RWPE2 (cell line): ENCODE measurements at regions not wholly inside any gene's neighbourhood (a gene's known extent, or its start where the extent isn't known, plus 50 kb on each side); places are given as distances from the start of the nearest gene placed in this dataset.
A peak's percentile ranks its signal among the peaks of the same experiment; 100 is the strongest.

Experiments
- ATAC-seq: fragments of 200-7000 bp; cut with Tn5 transposase; 3 replicates; pipeline ENCODE4 v1.9.1; 2021; ENCODE audit warnings: low read depth
- DNase-seq: peaks from one replicate; pipeline ENCODE4 v3.0.0-alpha.2; 2020; ENCODE audit warnings: low spot score
- H3K27ac ChIP-seq: fragments of 450-650 bp; 2 replicates; pipeline ENCODE4 v1.5.1; 2017; ENCODE audit warnings: mild to moderate bottlenecking; ENCODE audit not compliant: poor library complexity, severe bottlenecking
- H3K27me3 ChIP-seq: fragments of 250-450 bp; sonication (Bioruptor Pico); 2 replicates; pipeline ENCODE4 v1.5.1; 2021; ENCODE audit warnings: mild to moderate bottlenecking, moderate library complexity; ENCODE audit not compliant: insufficient read depth, poor library complexity, severe bottlenecking
- H3K36me3 ChIP-seq: fragments of 250-450 bp; sonication (Bioruptor Pico); 2 replicates; pipeline ENCODE4 v1.5.1; 2020; ENCODE audit warnings: low read depth, mild to moderate bottlenecking, moderate library complexity
- H3K4me1 ChIP-seq: fragments of 250-450 bp; sonication (Bioruptor Pico); 2 replicates; pipeline ENCODE4 v1.5.1; 2021; ENCODE audit warnings: mild to moderate bottlenecking, moderate library complexity; ENCODE audit not compliant: insufficient read depth, poor library complexity, severe bottlenecking
- H3K4me3 ChIP-seq: fragments of 250-450 bp; sonication (Bioruptor Pico); 2 replicates; pipeline ENCODE4 v1.5.1; 2021; ENCODE audit warnings: mild to moderate bottlenecking, moderate library complexity; ENCODE audit not compliant: severe bottlenecking
- H3K9me3 ChIP-seq: fragments of 250-450 bp; sonication (Bioruptor Pico); 2 replicates; pipeline ENCODE4 v1.5.1; 2021; ENCODE audit warnings: mild to moderate bottlenecking, moderate library complexity; ENCODE audit not compliant: severe bottlenecking
- TF ChIP-seq, protein P1 (sequence below): fragments of 450-650 bp; IDR thresholded peaks from one replicate; pipeline ENCODE4 v1.5.1; 2017; ENCODE audit warnings: mild to moderate bottlenecking, moderate library complexity; ENCODE audit not compliant: poor library complexity, severe bottlenecking

GRCh38 chr15:66859688-66860253 lies 157.7 kb downstream of the SMAD6 start:
- no peak overlapping the region for H3K4me3 ChIP-seq
- H3K9me3 ChIP-seq = no peaks in the 10 kb centered on the region
- ATAC-seq (no peak), DNase-seq (peak; percentile 42)
- peaks cover 3% of the 10 kb centered on the region for H3K4me1 ChIP-seq
- no peaks in the 10 kb centered on the region for H3K27me3 ChIP-seq
- TF ChIP-seq, protein P1, sequence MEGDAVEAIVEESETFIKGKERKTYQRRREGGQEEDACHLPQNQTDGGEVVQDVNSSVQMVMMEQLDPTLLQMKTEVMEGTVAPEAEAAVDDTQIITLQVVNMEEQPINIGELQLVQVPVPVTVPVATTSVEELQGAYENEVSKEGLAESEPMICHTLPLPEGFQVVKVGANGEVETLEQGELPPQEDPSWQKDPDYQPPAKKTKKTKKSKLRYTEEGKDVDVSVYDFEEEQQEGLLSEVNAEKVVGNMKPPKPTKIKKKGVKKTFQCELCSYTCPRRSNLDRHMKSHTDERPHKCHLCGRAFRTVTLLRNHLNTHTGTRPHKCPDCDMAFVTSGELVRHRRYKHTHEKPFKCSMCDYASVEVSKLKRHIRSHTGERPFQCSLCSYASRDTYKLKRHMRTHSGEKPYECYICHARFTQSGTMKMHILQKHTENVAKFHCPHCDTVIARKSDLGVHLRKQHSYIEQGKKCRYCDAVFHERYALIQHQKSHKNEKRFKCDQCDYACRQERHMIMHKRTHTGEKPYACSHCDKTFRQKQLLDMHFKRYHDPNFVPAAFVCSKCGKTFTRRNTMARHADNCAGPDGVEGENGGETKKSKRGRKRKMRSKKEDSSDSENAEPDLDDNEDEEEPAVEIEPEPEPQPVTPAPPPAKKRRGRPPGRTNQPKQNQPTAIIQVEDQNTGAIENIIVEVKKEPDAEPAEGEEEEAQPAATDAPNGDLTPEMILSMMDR = no peak
- H3K27ac ChIP-seq = no peak overlapping the region
- no peaks in the 10 kb centered on the region for H3K36me3 ChIP-seq

GRCh38 chr15:66860844-66861243 lies 158.8 kb downstream of the SMAD6 start:
- DNase-seq (peak; percentile 47), ATAC-seq (no peak)
- TF ChIP-seq, protein P1 = no peak
- no peaks in the 10 kb centered on the region for H3K36me3 ChIP-seq
- H3K4me1 ChIP-seq = peaks cover 3% of the 10 kb centered on the region
- H3K27me3 ChIP-seq = no peaks in the 10 kb centered on the region
- H3K4me3 ChIP-seq = no peak overlapping the region
- H3K9me3 ChIP-seq = no peaks in the 10 kb centered on the region
- no peak overlapping the region for H3K27ac ChIP-seq

DNA sequence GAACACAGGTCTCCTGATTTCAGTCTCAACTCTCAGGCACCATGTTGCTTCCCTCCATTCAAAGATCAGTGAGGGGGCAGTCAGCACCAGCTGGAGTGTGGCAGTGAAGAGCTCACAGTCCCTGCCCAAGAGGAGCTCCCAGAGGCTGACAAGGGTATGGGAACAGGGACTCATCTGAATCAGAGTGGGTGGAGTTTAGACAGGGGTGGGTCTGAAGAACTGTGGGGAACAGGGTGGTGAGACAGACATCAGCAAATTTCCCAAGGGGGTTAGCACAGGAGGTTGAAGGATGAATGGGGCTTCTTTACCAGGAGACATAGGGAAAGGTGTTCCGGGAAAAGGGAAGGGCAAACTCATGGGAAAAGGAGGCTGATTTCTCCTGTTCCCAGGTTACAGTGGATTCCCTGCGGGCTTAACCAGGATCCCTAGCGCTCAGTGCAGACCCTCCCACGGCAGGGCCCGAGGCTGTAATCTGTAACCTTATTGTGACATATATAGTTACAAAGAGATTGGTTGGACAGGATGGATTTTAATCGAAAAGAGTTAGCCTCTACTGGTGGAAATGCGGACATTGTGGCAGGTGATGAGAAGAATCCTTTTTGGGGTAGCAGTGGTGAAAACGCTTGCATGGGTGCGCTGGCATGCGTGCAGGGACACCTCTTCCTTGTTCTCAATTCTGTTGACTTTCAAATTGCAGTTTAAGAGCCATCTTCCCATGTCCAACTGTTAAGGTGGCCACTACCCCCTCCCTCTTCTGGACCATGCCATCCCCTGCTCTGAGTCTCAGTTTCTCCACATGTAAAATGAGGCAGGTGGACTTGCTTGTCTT lies 160.3 kb downstream of the SMAD6 start:
- TF ChIP-seq, protein P1 = no peak
- peak; percentile 31 for DNase-seq

DNA sequence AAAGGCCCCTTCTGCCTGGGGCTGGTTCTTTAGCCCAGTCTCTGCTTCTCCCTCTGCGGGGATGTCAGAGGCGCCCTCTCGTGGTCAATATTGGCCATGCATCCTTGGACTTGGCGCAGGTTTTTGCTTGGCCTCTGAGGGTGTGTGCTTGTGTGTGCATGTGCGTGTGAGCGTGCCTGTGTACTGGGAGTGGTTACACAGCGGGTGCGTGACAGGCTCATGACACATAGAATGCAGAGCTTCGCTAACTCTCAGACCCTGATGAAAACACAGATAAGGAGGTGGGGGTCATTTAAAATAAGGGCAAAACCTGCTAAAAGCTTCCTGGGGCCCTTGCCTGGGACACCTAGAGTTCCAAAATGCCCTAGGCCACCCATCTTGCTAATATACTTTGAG lies 160.9 kb downstream of the SMAD6 start:
- peak; percentile 87 for DNase-seq
- no peaks in the 10 kb centered on the region for H3K36me3 ChIP-seq
- H3K27ac ChIP-seq = no peak overlapping the region
- TF ChIP-seq, protein P1 = peak; percentile 99
- no peak overlapping the region for H3K4me3 ChIP-seq
- no peaks in the 10 kb centered on the region for H3K9me3 ChIP-seq
- peaks cover 3% of the 10 kb centered on the region for H3K4me1 ChIP-seq
- no peaks in the 10 kb centered on the region for H3K27me3 ChIP-seq
- ATAC-seq = peak; percentile 83

More for the DNA sequence above, 160.3 kb downstream of the SMAD6 start:
- H3K9me3 ChIP-seq = no peaks in the 10 kb centered on the region
- ATAC-seq = peak; percentile 45; the same call in 2 of the 3 replicates
- H3K4me1 ChIP-seq = peaks cover 3% of the 10 kb centered on the region
- H3K36me3 ChIP-seq = no peaks in the 10 kb centered on the region
- no peaks in the 10 kb centered on the region for H3K27me3 ChIP-seq
- no peak overlapping the region for H3K4me3 ChIP-seq
- no peak overlapping the region for H3K27ac ChIP-seq
